SK-N-MC (cell line): ENCODE measurements at regions not wholly inside any gene's neighbourhood (a gene's known extent, or its start where the extent isn't known, plus 50 kb on each side); places are given as distances from the start of the nearest gene placed in this dataset.

Experiments
- DNase-seq: peaks from one replicate; pipeline ENCODE4 v3.0.0-alpha.2; 2011; ENCODE audit warnings: low read depth, low spot score
- H3K27ac ChIP-seq: fragments of 200-600 bp; sonication (generic); 2 replicates; pipeline ENCODE4 v1.5.1; 2016; ENCODE audit warnings: mixed run types
- H3K36me3 ChIP-seq: fragments of 200-600 bp; sonication (generic); 2 replicates; pipeline ENCODE4 v1.6.1; 2017; ENCODE audit warnings: antibody characterized with exemption, low read length, mixed read lengths; ENCODE audit not compliant: insufficient read depth
- H3K4me3 ChIP-seq: fragments of 200-600 bp; sonication (generic); 2 replicates; pipeline ENCODE4 v1.5.1; 2016
- H3K9ac ChIP-seq: fragments of 200-600 bp; sonication (generic); 2 replicates; pipeline ENCODE4 v1.8.0; 2017; ENCODE audit warnings: mixed run types, mixed read lengths; ENCODE audit not compliant: insufficient read length
- H3K9me3 ChIP-seq: fragments of 200-600 bp; sonication (generic); 2 replicates; pipeline ENCODE4 v1.6.1; 2017; ENCODE audit warnings: low read depth, mild to moderate bottlenecking, antibody characterized with exemption, low read length, moderate library complexity, mixed read lengths
- EZH2 ChIP-seq: fragments of 200-600 bp; sonication (generic); IDR thresholded peaks from one replicate; pipeline ENCODE4 v1.6.1; 2017; ENCODE audit warnings: antibody characterized with exemption
- FOXP2 ChIP-seq: optimal IDR thresholded peaks from 2 replicates; pipeline ENCODE3; 2011; ENCODE audit warnings: mild to moderate bottlenecking, moderate library complexity; ENCODE audit not compliant: insufficient read depth; ENCODE audit errors: extremely low read length, control extremely low read depth
- POLR2AphosphoS5 ChIP-seq: IDR thresholded peaks from 2 replicates; pipeline ENCODE4 v1.6.1; 2012; ENCODE audit warnings: mild to moderate bottlenecking, low read depth, low read length, borderline replicate concordance

DNA sequence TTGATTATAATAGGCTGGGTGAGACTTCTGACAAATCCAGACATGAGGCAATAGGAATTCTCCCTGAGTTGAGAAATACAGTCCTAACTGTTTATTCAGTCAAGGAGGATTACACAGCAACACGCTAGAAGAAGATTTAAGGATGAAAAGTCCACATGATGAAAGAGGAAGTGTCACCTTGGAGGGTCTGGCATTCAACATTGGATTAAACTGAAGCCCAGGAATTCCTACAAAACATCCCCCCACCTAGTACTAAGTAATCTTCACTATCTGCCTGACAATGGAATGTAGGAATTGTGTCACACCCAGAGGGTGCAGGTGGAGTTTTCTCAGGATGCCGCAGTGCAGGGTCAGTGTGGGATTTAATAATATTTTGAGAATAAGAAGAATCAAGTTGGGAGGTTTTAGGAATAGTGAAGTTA, 142.4 kb downstream of the SOCS6 start:
- TF ChIP-seq EZH2 (no peak), POLR2AphosphoS5 (no peak), FOXP2 (no peak)
- Histone ChIP-seq H3K9ac (no peak overlapping the region), H3K4me3 (no peak overlapping the region), H3K36me3 (no peaks in the 10 kb centered on the region), H3K9me3 (no peaks in the 10 kb centered on the region), H3K27ac (no peak overlapping the region)
- no peak for DNase-seq

DNA sequence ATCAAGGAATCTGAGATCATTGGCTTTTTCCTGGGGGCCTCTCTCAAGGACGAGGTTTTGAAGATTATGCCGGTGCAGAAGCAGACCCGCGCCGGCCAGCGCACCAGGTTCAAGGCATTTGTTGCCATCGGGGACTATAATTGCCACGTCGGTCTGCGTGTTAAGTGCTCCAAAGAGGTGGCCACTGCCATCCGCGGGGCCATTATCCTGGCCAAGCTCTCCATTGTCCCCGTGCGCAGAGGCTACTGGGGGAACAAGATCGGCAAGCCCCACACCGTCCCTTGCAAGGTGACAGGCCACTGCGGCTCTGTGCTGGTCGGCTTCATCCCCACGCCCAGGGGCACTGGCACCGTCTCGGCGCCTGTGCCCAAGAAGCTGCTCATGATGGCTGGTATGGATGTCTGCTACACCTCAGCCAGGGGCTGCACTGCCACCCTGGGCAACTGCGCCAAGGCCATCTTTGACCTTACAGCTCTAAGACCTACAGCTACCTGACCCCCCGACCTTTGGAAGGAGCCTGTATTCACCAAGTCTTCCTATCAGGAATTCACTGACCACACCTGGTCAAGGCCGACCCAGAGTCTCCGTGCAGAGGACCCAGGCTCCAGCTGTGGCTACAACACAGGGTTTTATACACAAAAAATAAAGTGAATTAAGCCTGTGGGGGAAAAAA, 141.8 kb downstream of the SOCS6 start:
- no peak overlapping the region for H3K27ac ChIP-seq
- no peak overlapping the region for H3K9ac ChIP-seq
- TF ChIP-seq EZH2 (no peak), FOXP2 (no peak), POLR2AphosphoS5 (no peak)
- no peaks in the 10 kb centered on the region for H3K36me3 ChIP-seq
- H3K9me3 ChIP-seq = no peaks in the 10 kb centered on the region
- DNase-seq = no peak
- H3K4me3 ChIP-seq = no peak overlapping the region

DNA sequence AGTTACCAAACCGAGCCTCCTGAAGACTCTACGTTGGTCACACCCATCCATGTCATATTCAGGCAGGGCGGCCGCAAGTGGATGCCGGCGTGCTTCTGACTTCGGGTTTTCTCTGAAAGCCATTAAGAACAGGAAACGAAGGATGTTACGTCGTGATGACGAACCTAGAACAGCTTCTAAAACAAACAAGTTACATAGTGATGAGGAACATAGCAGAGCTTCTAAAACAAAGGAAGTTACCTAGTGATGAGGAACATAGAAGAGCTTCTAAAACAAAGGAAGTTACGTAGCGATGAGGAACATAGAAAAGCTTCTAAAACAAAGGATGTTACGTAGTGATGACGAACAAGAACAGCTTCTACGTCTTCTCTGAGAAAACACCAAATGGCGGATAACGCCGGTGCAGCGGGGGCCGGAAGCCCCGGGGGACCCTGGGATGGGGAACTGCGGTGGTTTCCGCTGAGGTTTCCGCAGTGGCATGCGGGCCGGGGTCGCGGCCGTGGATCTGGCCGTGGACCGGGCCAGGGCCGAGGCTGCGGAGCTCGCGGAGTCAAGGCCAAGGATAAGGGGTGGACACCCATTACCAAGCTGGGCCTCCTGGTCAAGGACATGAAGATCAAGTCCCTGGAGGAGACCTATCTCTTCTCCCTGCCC, 141.1 kb downstream of the SOCS6 start:
- no peak for DNase-seq
- Histone ChIP-seq H3K9ac (no peak overlapping the region), H3K9me3 (no peaks in the 10 kb centered on the region), H3K36me3 (no peaks in the 10 kb centered on the region), H3K4me3 (no peak overlapping the region), H3K27ac (no peak overlapping the region)
- TF ChIP-seq FOXP2 = no peak
- TF ChIP-seq POLR2AphosphoS5 = no peak
- no peak for TF ChIP-seq EZH2

DNA sequence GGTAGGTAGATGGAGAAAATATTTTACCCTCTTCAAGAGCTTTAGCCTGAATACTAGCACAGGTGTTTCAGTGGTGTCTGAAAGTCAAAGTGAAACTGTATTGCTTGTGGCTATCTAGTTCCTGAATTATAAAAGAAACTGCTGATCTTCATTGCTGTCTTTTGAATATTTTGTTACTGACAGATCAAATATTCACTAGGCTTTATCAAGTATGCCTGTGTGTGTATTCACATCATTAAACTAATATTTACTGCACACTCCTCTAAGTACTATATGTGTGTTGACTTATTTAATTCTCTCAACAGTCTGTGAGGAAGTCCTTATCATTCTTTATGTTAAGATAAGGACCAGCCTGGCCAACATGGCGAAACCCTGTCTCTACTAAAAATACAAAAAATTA, 139.6 kb downstream of the SOCS6 start:
- Histone ChIP-seq H3K9ac (no peak overlapping the region), H3K36me3 (no peaks in the 10 kb centered on the region), H3K27ac (no peak overlapping the region), H3K9me3 (no peaks in the 10 kb centered on the region), H3K4me3 (no peak overlapping the region)
- DNase-seq = no peak
- TF ChIP-seq FOXP2 (no peak), EZH2 (no peak), POLR2AphosphoS5 (no peak)

DNA sequence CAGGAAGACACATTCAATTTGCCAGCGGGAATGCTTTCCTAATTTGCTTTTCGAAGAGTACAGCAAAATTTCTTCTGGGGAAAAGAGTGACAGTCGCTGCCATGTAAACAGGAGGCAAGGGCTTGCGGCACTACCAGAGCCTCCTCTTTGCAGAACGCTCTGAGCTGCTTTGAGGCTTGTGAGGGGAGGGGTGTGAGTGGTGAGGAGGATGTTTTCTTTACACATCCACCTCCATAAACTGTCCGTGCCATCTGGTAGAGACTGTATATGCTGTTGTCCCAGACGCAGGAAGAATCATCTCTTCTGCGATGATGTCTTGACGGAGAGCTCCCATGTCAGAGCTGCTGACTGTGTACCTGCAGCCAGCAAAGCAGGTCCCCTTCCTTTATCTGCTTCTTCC, 138.0 kb downstream of the SOCS6 start:
- TF ChIP-seq POLR2AphosphoS5 (no peak), FOXP2 (no peak), EZH2 (no peak)
- Histone ChIP-seq H3K4me3 (no peak overlapping the region), H3K36me3 (no peaks in the 10 kb centered on the region), H3K9me3 (no peaks in the 10 kb centered on the region), H3K27ac (no peak overlapping the region), H3K9ac (no peak overlapping the region)
- no peak for DNase-seq

DNA sequence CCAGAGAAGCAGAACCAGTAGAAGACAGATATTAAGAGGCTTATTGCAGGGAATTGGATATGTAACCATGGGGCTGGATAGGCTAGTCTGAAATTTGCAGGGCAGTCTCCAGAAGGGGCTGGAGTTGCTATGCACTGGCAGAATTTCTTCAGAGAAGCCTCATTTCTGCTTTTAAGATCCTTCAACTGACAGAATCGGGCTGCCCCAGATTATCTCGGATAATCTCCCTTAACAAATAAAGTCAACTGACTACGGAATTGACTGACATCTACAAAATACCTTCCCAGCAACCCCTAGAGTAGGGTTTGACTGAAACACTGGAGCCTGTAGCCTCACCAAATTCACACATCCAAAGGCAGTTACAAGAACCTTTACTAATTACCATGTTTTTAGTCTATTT, 136.4 kb downstream of the SOCS6 start:
- Histone ChIP-seq H3K27ac (no peak overlapping the region), H3K9ac (no peak overlapping the region), H3K36me3 (no peaks in the 10 kb centered on the region), H3K4me3 (no peak overlapping the region), H3K9me3 (no peaks in the 10 kb centered on the region)
- DNase-seq = no peak
- TF ChIP-seq POLR2AphosphoS5 (no peak), EZH2 (no peak), FOXP2 (no peak)

DNA sequence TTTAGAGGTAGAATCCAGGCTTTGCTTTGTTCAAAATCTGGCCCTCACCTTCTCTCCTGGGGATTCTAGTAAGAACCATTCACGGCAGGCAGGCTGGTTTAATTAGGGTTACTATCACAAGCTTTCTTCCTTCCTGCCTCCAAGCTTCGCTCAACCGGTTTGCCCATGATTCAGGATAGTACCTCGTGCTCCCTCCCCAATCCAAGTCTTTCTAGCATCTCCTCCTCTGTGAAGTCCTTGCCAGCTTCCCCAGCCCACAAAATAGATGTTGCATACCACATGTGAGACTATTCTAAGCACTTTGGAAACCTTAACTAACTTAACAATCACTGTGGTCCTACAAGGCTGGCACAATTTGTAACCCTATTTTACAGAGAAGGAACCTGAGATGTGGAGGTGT, 135.1 kb downstream of the SOCS6 start:
- no peak for DNase-seq
- no peaks in the 10 kb centered on the region for H3K36me3 ChIP-seq
- H3K9ac ChIP-seq = no peak overlapping the region
- no peak overlapping the region for H3K4me3 ChIP-seq
- H3K9me3 ChIP-seq = no peaks in the 10 kb centered on the region
- TF ChIP-seq FOXP2 = no peak
- TF ChIP-seq POLR2AphosphoS5 = no peak
- TF ChIP-seq EZH2 = no peak
- H3K27ac ChIP-seq = no peak overlapping the region

DNA sequence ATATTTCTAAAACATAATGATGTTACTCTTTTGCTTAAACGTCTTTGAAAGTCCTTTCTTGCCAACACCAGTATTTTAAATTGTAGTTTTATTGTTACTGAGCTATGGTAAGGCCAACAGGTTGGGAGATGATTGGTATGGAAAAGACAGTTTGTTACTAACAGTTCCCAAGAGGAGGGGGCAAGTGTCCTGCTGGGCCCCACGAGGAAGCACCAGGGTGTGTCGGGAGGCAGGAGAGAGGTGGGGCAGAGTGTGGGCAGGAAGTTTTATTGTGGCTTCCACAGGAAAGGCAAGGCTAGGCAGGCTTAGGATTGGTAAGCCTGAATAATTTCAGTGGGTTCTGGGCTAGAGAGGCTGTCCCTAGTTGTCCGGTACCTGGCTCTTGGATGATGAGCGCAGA, 134.3 kb downstream of the SOCS6 start:
- H3K36me3 ChIP-seq = no peaks in the 10 kb centered on the region
- H3K9me3 ChIP-seq = no peaks in the 10 kb centered on the region
- H3K9ac ChIP-seq = no peak overlapping the region
- no peak overlapping the region for H3K27ac ChIP-seq
- TF ChIP-seq FOXP2 (no peak), POLR2AphosphoS5 (no peak), EZH2 (no peak)
- H3K4me3 ChIP-seq = no peak overlapping the region
- DNase-seq = no peak
